ENCODE measurements at regions not wholly inside any gene's neighbourhood (a gene's known extent, or its start where the extent isn't known, plus 50 kb on each side); places are given as distances from the start of the nearest gene placed in this dataset.

DNA sequence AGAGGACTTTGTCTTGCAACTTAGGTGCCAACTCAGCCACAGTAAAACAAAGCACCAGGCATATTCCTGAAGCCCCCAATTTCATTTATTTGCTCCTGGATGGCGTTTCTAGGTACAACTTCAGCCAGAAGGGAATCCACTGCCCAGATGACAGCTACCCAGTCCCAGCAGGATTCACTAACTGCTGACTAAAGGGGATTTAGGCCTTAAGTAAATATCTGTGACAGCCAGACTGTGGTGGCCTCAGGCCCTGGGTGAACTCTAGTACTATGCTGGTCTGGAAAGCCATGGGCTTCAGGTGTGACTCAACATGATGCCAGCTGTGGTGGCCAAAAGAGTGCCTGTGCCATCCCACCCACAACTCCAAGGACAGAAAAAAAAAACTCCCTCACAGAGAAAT lies 396.1 kb upstream of the CCNG1 start (continued):
- TF ChIP-seq BCL3 (IDR thresholded peaks at IDR 0.05) = no peak

- ATAC-seq (peak in 1 of 2 experiments; percentile 59; a peak in 2 of 6 replicates), FAIRE-seq (no peak), DNase-seq (ENCODE audit: low read depth in 1 of 2, low spot score in 1 of 2) (peak in 1 of 2 experiments; percentile 3)
- no peak overlapping the region for H3K4me3 ChIP-seq
- H3K9me3 ChIP-seq = no peaks in the 10 kb centered on the region
- ChIA-PET CTCF (interaction anchor here (1.2 kb wide), 1 partner anchor 268 kb away, joined by 4 read pairs; no protein-coding TSS in a partner anchor), POLR2A (no interaction called here)
- 17% methylated on average over 3 of the region's 3 CpGs for WGBS (ENCODE audit: missing lambda C conversion rate)
- no peak overlapping the region for H3K4me2 ChIP-seq
- no peaks in the 10 kb centered on the region for H3K4me1 ChIP-seq
- no peak for TF ChIP-seq ZFP36 (IDR thresholded peaks at IDR 0.05; ENCODE audit: borderline replicate concordance, partially characterized antibody)
- 0 out of 3 replicates have a peak, but pooled peaks have one; percentile 9 for TF ChIP-seq SMC3 (IDR thresholded peaks at IDR 0.05)
- TF ChIP-seq, protein P1, sequence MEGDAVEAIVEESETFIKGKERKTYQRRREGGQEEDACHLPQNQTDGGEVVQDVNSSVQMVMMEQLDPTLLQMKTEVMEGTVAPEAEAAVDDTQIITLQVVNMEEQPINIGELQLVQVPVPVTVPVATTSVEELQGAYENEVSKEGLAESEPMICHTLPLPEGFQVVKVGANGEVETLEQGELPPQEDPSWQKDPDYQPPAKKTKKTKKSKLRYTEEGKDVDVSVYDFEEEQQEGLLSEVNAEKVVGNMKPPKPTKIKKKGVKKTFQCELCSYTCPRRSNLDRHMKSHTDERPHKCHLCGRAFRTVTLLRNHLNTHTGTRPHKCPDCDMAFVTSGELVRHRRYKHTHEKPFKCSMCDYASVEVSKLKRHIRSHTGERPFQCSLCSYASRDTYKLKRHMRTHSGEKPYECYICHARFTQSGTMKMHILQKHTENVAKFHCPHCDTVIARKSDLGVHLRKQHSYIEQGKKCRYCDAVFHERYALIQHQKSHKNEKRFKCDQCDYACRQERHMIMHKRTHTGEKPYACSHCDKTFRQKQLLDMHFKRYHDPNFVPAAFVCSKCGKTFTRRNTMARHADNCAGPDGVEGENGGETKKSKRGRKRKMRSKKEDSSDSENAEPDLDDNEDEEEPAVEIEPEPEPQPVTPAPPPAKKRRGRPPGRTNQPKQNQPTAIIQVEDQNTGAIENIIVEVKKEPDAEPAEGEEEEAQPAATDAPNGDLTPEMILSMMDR (IDR thresholded peaks at IDR 0.05) = peak; percentile 30
- H3K27ac ChIP-seq = no peak overlapping the region
These were observed 357.8 kb upstream of the CCNG1 start for GRCh38 chr5:163079618-163080017.

GRCh38 chr5:163089230-163089629 lies 348.2 kb upstream of the CCNG1 start:
- ATAC-seq (no peak), FAIRE-seq (no peak), DNase-seq (ENCODE audit: low read depth in 1 of 2, low spot score in 1 of 2) (no peak)
- H3K4me2 ChIP-seq = no peak overlapping the region
- H3K4me3 ChIP-seq = no peak overlapping the region
- no peaks in the 10 kb centered on the region for H3K4me1 ChIP-seq
- WGBS (ENCODE audit: missing lambda C conversion rate) = 0% methylated on average over 1 of the region's 1 CpG
- POLR2A ChIA-PET = no interaction called here
- no peaks in the 10 kb centered on the region for H3K9me3 ChIP-seq
- TF ChIP-seq HDAC2 (IDR thresholded peaks at IDR 0.05) = no peak
- TF ChIP-seq MAX (IDR thresholded peaks at IDR 0.05) = no peak
- no peak for TF ChIP-seq HOXA7 (CRISPR knock-in tag; IDR thresholded peaks at IDR 0.05)
- no peak for TF ChIP-seq ZFP36 (IDR thresholded peaks at IDR 0.05; ENCODE audit: borderline replicate concordance, partially characterized antibody)
- TF ChIP-seq CHD2 (IDR thresholded peaks at IDR 0.05; ENCODE audit: low read length, partially characterized antibody) = no peak
- TF ChIP-seq TP53 (CRISPR knock-in tag; IDR thresholded peaks at IDR 0.05) = no peak
- TF ChIP-seq FOSB (CRISPR knock-in tag; IDR thresholded peaks at IDR 0.05) = no peak
- TF ChIP-seq FOSL2 (IDR thresholded peaks at IDR 0.05) = no peak
- TF ChIP-seq FOSL2 (CRISPR knock-in tag; IDR thresholded peaks at IDR 0.05) = no peak
- CTCF ChIA-PET = no interaction called here
- H3K27ac ChIP-seq = no peak overlapping the region

GRCh38 chr5:163089926-163090325 lies 347.5 kb upstream of the CCNG1 start:
- 3% methylated on average over 1 of the region's 1 CpG for WGBS (ENCODE audit: missing lambda C conversion rate)
- no peak overlapping the region for H3K4me2 ChIP-seq
- ChIA-PET POLR2A (no interaction called here), CTCF (no interaction called here)
- no peak overlapping the region for H3K4me3 ChIP-seq
- no peak for TF ChIP-seq JUN (IDR thresholded peaks at IDR 0.05)
- no peak for TF ChIP-seq HEYL (CRISPR knock-in tag; IDR thresholded peaks at IDR 0.05)
- no peak for TF ChIP-seq POLR2AphosphoS2 (conservative IDR thresholded peaks at IDR 0.05; ENCODE audit: low read length)
- no peak for TF ChIP-seq HOXA7 (CRISPR knock-in tag; IDR thresholded peaks at IDR 0.05)
- TF ChIP-seq, protein P2, sequence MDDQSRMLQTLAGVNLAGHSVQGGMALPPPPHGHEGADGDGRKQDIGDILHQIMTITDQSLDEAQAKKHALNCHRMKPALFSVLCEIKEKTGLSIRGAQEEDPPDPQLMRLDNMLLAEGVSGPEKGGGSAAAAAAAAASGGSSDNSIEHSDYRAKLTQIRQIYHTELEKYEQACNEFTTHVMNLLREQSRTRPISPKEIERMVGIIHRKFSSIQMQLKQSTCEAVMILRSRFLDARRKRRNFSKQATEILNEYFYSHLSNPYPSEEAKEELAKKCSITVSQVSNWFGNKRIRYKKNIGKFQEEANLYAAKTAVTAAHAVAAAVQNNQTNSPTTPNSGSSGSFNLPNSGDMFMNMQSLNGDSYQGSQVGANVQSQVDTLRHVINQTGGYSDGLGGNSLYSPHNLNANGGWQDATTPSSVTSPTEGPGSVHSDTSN (IDR thresholded peaks at IDR 0.05) = no peak
- no peak for TF ChIP-seq SMC3 (IDR thresholded peaks at IDR 0.05)
- no peak for TF ChIP-seq TP53 (CRISPR knock-in tag; IDR thresholded peaks at IDR 0.05)
- TF ChIP-seq EHMT2 (IDR thresholded peaks at IDR 0.05; ENCODE audit: low read depth) = no peak
- H3K9me3 ChIP-seq = no peaks in the 10 kb centered on the region
- ATAC-seq (no peak), DNase-seq (ENCODE audit: low read depth in 1 of 2, low spot score in 1 of 2) (no peak), FAIRE-seq (no peak)
- no peak overlapping the region for H3K27ac ChIP-seq
- no peaks in the 10 kb centered on the region for H3K4me1 ChIP-seq
